NT2/D1 (cell line): ENCODE measurements at regions not wholly inside any gene's neighbourhood (a gene's known extent, or its start where the extent isn't known, plus 50 kb on each side); places are given as distances from the start of the nearest gene placed in this dataset.

Experiments
- DNase-seq: peaks from one replicate; pipeline ENCODE4 v3.0.0-alpha.2; 2011; ENCODE audit warnings: low read depth, low spot score
- H3K27me3 ChIP-seq: 2 replicates; pipeline ENCODE4 v1.6.0; 2011; ENCODE audit warnings: mild to moderate bottlenecking; ENCODE audit not compliant: insufficient read length, insufficient read depth
- H3K36me3 ChIP-seq: 2 replicates; pipeline ENCODE4 v1.6.1; 2011; ENCODE audit warnings: mild to moderate bottlenecking, low read length, mixed read lengths; ENCODE audit not compliant: insufficient read depth, insufficient read length
- H3K4me1 ChIP-seq: 2 replicates; pipeline ENCODE4 v1.5.1; 2011; ENCODE audit not compliant: insufficient read depth, insufficient read length
- H3K4me3 ChIP-seq: 2 replicates; pipeline ENCODE4 v1.5.1; 2011; ENCODE audit warnings: low read depth; ENCODE audit not compliant: insufficient read length
- H3K9ac ChIP-seq: 2 replicates; pipeline ENCODE4 v1.6.0; 2011; ENCODE audit warnings: low read depth; ENCODE audit not compliant: insufficient read length
- H3K9me3 ChIP-seq: 2 replicates; pipeline ENCODE4 v1.5.1; 2011; ENCODE audit warnings: mild to moderate bottlenecking, low read length; ENCODE audit not compliant: insufficient read depth
- SUZ12 ChIP-seq: IDR thresholded peaks from 2 replicates; pipeline ENCODE4 v1.6.1; 2011; ENCODE audit not compliant: insufficient read length, insufficient read depth; ENCODE audit errors: extremely low read depth
- YY1 ChIP-seq: IDR thresholded peaks from 2 replicates; pipeline ENCODE4 v1.6.1; 2011; ENCODE audit not compliant: insufficient read length, insufficient read depth
- ZNF274 ChIP-seq: IDR thresholded peaks from 2 replicates; pipeline ENCODE4 v1.6.1; 2011; ENCODE audit warnings: mild to moderate bottlenecking, low read depth, low read length

GRCh38 chr14:73773441-73774240 is 59.5 kb upstream of the PNMA1 start:
- Histone ChIP-seq H3K27me3 (peaks cover 41% of the 10 kb centered on the region), H3K9me3 (no peaks in the 10 kb centered on the region), H3K4me3 (no peak overlapping the region), H3K36me3 (no peaks in the 10 kb centered on the region), H3K4me1 (peaks cover 11% of the 10 kb centered on the region), H3K9ac (no peak overlapping the region)
- no peak for DNase-seq
- TF ChIP-seq ZNF274 (no peak), SUZ12 (no peak), YY1 (no peak)

- Histone ChIP-seq H3K9ac (no peak overlapping the region), H3K9me3 (no peaks in the 10 kb centered on the region), H3K4me1 (peaks cover 11% of the 10 kb centered on the region), H3K4me3 (no peak overlapping the region), H3K27me3 (peaks cover 33% of the 10 kb centered on the region), H3K36me3 (no peaks in the 10 kb centered on the region)
- TF ChIP-seq YY1 (no peak), ZNF274 (no peak), SUZ12 (no peak)
- DNase-seq, result no peak
Observed at GRCh38 chr14:73771848-73772638, 57.9 kb upstream of the PNMA1 start.

GRCh38 chr14:73770977-73771847 is 57.0 kb upstream of the PNMA1 start:
- DNase-seq, result no peak
- peaks cover 11% of the 10 kb centered on the region for H3K4me1 ChIP-seq

GRCh38 chr14:73768107-73768506 is 53.9 kb upstream of the PNMA1 start:
- no peak for DNase-seq
- Histone ChIP-seq H3K36me3 (no peaks in the 10 kb centered on the region), H3K9me3 (no peaks in the 10 kb centered on the region), H3K4me1 (peaks cover 11% of the 10 kb centered on the region), H3K27me3 (peaks cover 13% of the 10 kb centered on the region), H3K4me3 (no peak overlapping the region), H3K9ac (no peak overlapping the region)
- TF ChIP-seq ZNF274 (no peak), YY1 (no peak), SUZ12 (no peak)

More at GRCh38 chr14:73770977-73771847, 57.0 kb upstream of the PNMA1 start:
- no peaks in the 10 kb centered on the region for H3K36me3 ChIP-seq
- no peaks in the 10 kb centered on the region for H3K9me3 ChIP-seq
- H3K4me3 ChIP-seq, result no peak overlapping the region
- no peak overlapping the region for H3K9ac ChIP-seq
- TF ChIP-seq SUZ12, result no peak
- no peak for TF ChIP-seq ZNF274
- no peak for TF ChIP-seq YY1
- peaks cover 29% of the 10 kb centered on the region for H3K27me3 ChIP-seq

GRCh38 chr14:73764406-73765280 is 50.5 kb upstream of the PNMA1 start:
- Histone ChIP-seq H3K9me3 (no peaks in the 10 kb centered on the region), H3K9ac (no peak overlapping the region), H3K4me3 (no peak overlapping the region), H3K27me3 (peaks cover 20% of the 10 kb centered on the region), H3K36me3 (no peaks in the 10 kb centered on the region), H3K4me1 (peaks cover 8% of the 10 kb centered on the region)
- DNase-seq, result no peak
- TF ChIP-seq ZNF274, result no peak
- TF ChIP-seq YY1, result no peak
- TF ChIP-seq SUZ12, result no peak
